ENCODE measurements at regions not wholly inside any gene's neighbourhood (a gene's known extent, or its start where the extent isn't known, plus 50 kb on each side); places are given as distances from the start of the nearest gene placed in this dataset.

DNA sequence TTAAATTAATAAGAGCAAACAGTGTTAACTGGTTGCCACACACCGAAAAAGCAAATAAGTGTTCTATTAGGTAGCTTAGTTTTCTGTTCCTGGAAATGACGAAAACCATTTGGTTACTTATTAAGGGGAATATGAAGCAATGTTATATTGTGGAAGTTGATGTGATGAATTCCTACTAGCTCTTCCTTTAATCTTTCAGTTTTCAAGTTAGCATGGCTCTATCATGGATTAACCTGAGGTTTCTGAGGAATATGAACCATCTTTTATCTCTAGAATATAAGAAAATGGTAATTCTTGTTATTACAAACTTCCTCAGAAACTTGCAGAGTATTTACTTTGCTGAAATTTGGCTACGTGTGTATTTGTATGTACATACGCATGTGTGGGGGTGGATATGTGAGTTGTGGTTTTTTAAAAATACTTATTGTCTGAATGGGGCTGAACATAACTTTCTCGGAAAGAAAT is 245.7 kb downstream of the KCNC2 start:
- no peak for DNase-seq
- Histone ChIP-seq H3K36me3 (no peaks in the 10 kb centered on the region), H3K27me3 (no peaks in the 10 kb centered on the region), H3K4me3 (replicated peaks in 1 of 3) (no peak overlapping the region), H3K4me1 (no peaks in the 10 kb centered on the region), H3K27ac (no peak overlapping the region), H3K9me3 (no peaks in the 10 kb centered on the region)
- 89 to 93% methylated on average over 5 of the region's 5 CpGs for WGBS, 2 donors
- intact Hi-C loops (cut with DNase I): no loop called here
- TF ChIP-seq, protein P1, sequence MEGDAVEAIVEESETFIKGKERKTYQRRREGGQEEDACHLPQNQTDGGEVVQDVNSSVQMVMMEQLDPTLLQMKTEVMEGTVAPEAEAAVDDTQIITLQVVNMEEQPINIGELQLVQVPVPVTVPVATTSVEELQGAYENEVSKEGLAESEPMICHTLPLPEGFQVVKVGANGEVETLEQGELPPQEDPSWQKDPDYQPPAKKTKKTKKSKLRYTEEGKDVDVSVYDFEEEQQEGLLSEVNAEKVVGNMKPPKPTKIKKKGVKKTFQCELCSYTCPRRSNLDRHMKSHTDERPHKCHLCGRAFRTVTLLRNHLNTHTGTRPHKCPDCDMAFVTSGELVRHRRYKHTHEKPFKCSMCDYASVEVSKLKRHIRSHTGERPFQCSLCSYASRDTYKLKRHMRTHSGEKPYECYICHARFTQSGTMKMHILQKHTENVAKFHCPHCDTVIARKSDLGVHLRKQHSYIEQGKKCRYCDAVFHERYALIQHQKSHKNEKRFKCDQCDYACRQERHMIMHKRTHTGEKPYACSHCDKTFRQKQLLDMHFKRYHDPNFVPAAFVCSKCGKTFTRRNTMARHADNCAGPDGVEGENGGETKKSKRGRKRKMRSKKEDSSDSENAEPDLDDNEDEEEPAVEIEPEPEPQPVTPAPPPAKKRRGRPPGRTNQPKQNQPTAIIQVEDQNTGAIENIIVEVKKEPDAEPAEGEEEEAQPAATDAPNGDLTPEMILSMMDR (IDR thresholded peaks at IDR 0.05): no peak
- no peak for TF ChIP-seq POLR2A (IDR thresholded peaks at IDR 0.05)

DNA sequence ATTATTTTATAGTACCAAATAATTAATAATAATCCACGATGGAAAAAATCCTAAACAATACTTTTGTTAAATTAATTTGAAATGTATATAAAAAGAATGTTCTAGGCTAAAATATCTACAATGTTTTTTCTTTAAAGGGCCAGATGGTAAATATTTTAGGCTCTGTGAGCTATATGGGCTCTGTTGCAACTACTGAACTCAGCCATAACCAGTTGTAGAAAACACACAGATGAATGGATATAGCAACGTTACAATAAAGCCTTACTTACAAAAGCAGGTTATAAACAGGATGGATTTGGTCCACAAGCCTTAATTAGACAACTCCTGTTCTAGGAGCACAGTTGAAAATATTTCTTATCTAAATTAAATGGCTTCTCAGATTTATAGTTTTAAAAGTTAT is 245.2 kb downstream of the KCNC2 start:
- Histone ChIP-seq H3K4me1 (no peaks in the 10 kb centered on the region), H3K9me3 (no peaks in the 10 kb centered on the region), H3K27me3 (no peaks in the 10 kb centered on the region), H3K4me3 (replicated peaks in 1 of 3) (no peak overlapping the region), H3K27ac (no peak overlapping the region), H3K36me3 (no peaks in the 10 kb centered on the region)
- intact Hi-C loops (cut with DNase I): no loop called here
- no peak for DNase-seq
- WGBS, 2 donors: 70 to 71% methylated on average over 2 of the region's 2 CpGs
- TF ChIP-seq POLR2A (IDR thresholded peaks at IDR 0.05): no peak
- TF ChIP-seq, protein P1 (IDR thresholded peaks at IDR 0.05): no peak

DNA sequence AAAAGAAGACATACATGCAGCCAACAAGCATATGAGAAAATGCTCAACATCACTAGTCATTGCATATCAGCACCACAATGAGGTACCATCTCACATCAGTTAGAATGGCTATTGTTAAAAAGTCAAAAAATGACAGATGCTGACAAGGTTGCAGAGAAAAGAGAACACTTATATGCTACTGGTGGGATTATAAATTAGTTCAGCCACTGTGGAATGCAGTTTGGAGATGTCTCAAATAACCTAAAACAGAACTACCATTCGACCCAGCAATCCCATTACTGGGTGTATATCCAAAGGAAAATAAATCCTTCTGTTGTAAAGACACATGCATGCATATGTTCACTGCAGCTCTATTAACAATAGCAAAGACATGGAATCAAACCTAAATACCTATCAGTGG is 238.4 kb downstream of the KCNC2 start:
- no peaks in the 10 kb centered on the region for H3K36me3 ChIP-seq
- H3K4me3 ChIP-seq (replicated peaks in 1 of 3): no peak overlapping the region
- intact Hi-C loops (cut with DNase I): no loop called here
- H3K27ac ChIP-seq: no peak overlapping the region
- no peak for TF ChIP-seq POLR2A (IDR thresholded peaks at IDR 0.05)
- TF ChIP-seq, protein P1 (IDR thresholded peaks at IDR 0.05): no peak
- no peaks in the 10 kb centered on the region for H3K27me3 ChIP-seq
- H3K9me3 ChIP-seq: no peaks in the 10 kb centered on the region
- 71 to 75% methylated on average over 1 of the region's 1 CpG for WGBS, 2 donors
- H3K4me1 ChIP-seq: no peaks in the 10 kb centered on the region
- DNase-seq: no peak

DNA sequence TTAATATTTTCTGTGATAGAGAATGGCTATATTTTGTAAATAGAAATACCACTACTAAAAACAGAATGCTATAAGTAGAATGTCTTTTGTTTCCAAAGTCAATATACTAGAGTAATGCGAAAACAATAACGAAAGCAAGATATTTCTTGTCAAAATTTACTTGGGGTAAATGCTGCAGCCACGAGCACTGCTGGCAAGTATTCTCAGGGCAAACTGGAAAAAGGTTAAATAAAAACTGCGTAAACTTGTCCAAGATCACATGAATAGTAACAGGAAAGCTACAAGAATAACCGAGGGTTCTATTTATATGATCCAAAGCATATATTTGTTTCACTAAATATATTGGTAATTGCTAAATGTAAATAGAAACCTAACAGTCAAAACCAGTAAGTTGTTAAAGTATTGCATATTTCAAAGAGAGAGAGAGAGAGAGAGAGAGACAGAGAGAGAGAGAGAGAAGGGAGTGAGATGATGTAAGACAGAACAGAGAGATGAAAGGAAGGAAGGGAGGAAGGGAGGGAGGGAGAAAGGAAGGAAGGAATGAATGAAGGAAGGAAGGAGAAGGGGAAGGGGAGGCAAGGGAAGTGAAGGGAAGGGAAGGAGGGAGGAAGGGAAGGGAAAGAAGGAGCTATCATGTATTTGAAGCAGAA is 231.7 kb downstream of the KCNC2 start:
- Histone ChIP-seq H3K4me3 (replicated peaks in 1 of 3) (no peak overlapping the region), H3K9me3 (no peaks in the 10 kb centered on the region), H3K27me3 (no peaks in the 10 kb centered on the region), H3K27ac (no peak overlapping the region), H3K36me3 (no peaks in the 10 kb centered on the region), H3K4me1 (no peaks in the 10 kb centered on the region)
- DNase-seq: no peak
- intact Hi-C loops (cut with DNase I): no loop called here
- no peak for TF ChIP-seq POLR2A (IDR thresholded peaks at IDR 0.05)
- TF ChIP-seq, protein P1 (IDR thresholded peaks at IDR 0.05): no peak
- WGBS, 2 donors: 80 to 83% methylated on average over 5 of the region's 5 CpGs

DNA sequence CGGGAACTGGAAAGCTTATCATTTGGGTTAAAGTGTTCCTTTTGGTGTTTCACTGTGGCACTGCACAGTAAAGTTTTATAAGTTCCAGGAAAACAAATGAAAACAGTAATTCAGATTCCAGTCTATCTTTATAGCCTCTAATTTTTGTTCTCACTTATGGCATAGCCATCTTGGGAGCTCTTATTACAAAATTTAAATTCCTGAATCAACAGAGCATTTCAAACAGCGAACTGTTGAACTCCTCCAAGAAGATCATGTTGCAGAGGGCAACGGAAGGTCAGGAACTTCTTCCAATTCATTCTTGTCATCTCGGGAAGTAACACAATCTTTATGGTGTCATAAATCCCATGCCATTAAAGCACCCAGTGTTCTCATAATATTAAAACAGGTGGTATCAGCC is 229.1 kb downstream of the KCNC2 start:
- Histone ChIP-seq H3K4me1 (no peaks in the 10 kb centered on the region), H3K27ac (no peak overlapping the region), H3K36me3 (no peaks in the 10 kb centered on the region), H3K4me3 (replicated peaks in 1 of 3) (no peak overlapping the region), H3K9me3 (no peaks in the 10 kb centered on the region), H3K27me3 (no peaks in the 10 kb centered on the region)
- no peak for DNase-seq
- intact Hi-C loops (cut with DNase I): no loop called here
- 9 to 17% methylated on average over 4 of the region's 4 CpGs for WGBS, 2 donors
- TF ChIP-seq, protein P1 (IDR thresholded peaks at IDR 0.05): no peak
- TF ChIP-seq POLR2A (IDR thresholded peaks at IDR 0.05): no peak

Measured in thyroid gland (tissue), 4 donors.